ENCODE measurements at regions not wholly inside any gene's neighbourhood (a gene's known extent, or its start where the extent isn't known, plus 50 kb on each side); places are given as distances from the start of the nearest gene placed in this dataset.

DNA sequence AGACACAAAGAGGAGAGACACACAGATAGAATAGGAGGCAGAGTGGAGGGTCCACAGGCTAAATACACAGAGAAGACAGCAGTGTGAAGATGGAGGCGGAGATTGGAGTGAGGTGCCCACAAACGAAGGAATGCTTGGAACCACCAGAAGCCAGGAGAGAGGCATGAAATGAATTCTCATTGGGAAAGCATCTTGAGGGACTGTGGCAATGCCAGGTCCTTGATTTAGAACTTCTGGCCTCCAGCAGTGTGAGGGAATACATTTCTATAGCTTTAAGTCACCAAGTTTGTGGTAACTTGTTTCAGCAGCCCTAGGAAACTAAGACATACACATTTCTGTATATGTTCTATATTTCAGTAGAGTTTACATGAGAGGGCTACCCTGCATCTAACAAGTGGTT is 396.6 kb upstream of the ZNF608 start:
- ATAC-seq (no peak), DNase-seq (no peak)
- TF ChIP-seq CTCF (IDR thresholded peaks at IDR 0.05) (no peak), POLR2A (IDR thresholded peaks at IDR 0.05) (no peak)
- Histone ChIP-seq H3K9me3 (no peaks in the 10 kb centered on the region), H3K27ac (no peak overlapping the region), H3K4me3 (no peak overlapping the region), H3K36me3 (no peaks in the 10 kb centered on the region), H3K27me3 (no peaks in the 10 kb centered on the region), H3K4me1 (peaks cover 0 to 12% (median 0%) of the 10 kb centered on the region in 12 donors)
- intact Hi-C loops (cut with DNase I): no loop called here
- WGBS, 4 donors: 92 to 95% (median 93%) methylated on average over 2 of the region's 2 CpGs

GRCh38 chr5:125148076-125148475 is 401.6 kb upstream of the ZNF608 start:
- H3K27me3 ChIP-seq: no peaks in the 10 kb centered on the region
- no peaks in the 10 kb centered on the region for H3K9me3 ChIP-seq
- TF ChIP-seq POLR2A (IDR thresholded peaks at IDR 0.05) (no peak), CTCF (IDR thresholded peaks at IDR 0.05) (no peak)
- H3K27ac ChIP-seq: no peak overlapping the region
- H3K36me3 ChIP-seq: no peaks in the 10 kb centered on the region
- WGBS, 4 donors: 94 to 95% (median 94%) methylated on average over 1 of the region's 1 CpG
- peaks cover 0 to under 1% (median 0%) of the 10 kb centered on the region in 12 donors for H3K4me1 ChIP-seq
- ATAC-seq (no peak), DNase-seq (no peak)
- intact Hi-C loops (cut with DNase I): no loop called here
- no peak overlapping the region for H3K4me3 ChIP-seq

- Histone ChIP-seq H3K9me3 (no peaks in the 10 kb centered on the region), H3K36me3 (no peaks in the 10 kb centered on the region), H3K4me3 (no peak overlapping the region), H3K27ac (no peak overlapping the region), H3K27me3 (no peaks in the 10 kb centered on the region), H3K4me1 (peaks cover 0 to 7% (median 0%) of the 10 kb centered on the region in 12 donors)
- DNase-seq (no peak), ATAC-seq (no peak)
- intact Hi-C loops (cut with DNase I): no loop called here
- TF ChIP-seq CTCF (IDR thresholded peaks at IDR 0.05) (no peak), POLR2A (IDR thresholded peaks at IDR 0.05) (no peak)
- 74 to 82% (median 78%) methylated on average over 3 of the region's 3 CpGs for WGBS, 4 donors
These were observed 402.3 kb upstream of the ZNF608 start for GRCh38 chr5:125148706-125149105.

- no peaks in the 10 kb centered on the region for H3K27me3 ChIP-seq
- no peak overlapping the region for H3K4me3 ChIP-seq
- 55 to 86% (median 70%) methylated on average over 3 of the region's 3 CpGs for WGBS, 4 donors
- no peaks in the 10 kb centered on the region for H3K9me3 ChIP-seq
- intact Hi-C loops (cut with DNase I): no loop called here
- no peaks in the 10 kb centered on the region for H3K36me3 ChIP-seq
- DNase-seq: no peak
- H3K4me1 ChIP-seq: peaks cover 0 to 7% (median 0%) of the 10 kb centered on the region in 12 donors
- no peak overlapping the region for H3K27ac ChIP-seq
- no peak for TF ChIP-seq CTCF (IDR thresholded peaks at IDR 0.05)
- TF ChIP-seq POLR2A (IDR thresholded peaks at IDR 0.05): no peak
- ATAC-seq: no peak
These were observed 402.7 kb upstream of the ZNF608 start for GRCh38 chr5:125149110-125149509.
